Fibroblast of villous mesenchyme (primary cell): ENCODE measurements at regions not wholly inside any gene's neighbourhood (a gene's known extent, or its start where the extent isn't known, plus 50 kb on each side); places are given as distances from the start of the nearest gene placed in this dataset.

Experiments
- DNase-seq: peaks from one replicate; pipeline ENCODE4 v3.0.0-alpha.2; 2010; ENCODE audit warnings: low read depth
- H3K4me3 ChIP-seq: 2 replicates; pipeline ENCODE4 v1.5.1; 2011; ENCODE audit warnings: low read depth, mild to moderate bottlenecking, low read length
- CTCF ChIP-seq: IDR thresholded peaks from 2 replicates; pipeline ENCODE4 v1.5.1; 2012; ENCODE audit warnings: low read depth, mild to moderate bottlenecking, low read length; ENCODE audit not compliant: insufficient read depth

DNA sequence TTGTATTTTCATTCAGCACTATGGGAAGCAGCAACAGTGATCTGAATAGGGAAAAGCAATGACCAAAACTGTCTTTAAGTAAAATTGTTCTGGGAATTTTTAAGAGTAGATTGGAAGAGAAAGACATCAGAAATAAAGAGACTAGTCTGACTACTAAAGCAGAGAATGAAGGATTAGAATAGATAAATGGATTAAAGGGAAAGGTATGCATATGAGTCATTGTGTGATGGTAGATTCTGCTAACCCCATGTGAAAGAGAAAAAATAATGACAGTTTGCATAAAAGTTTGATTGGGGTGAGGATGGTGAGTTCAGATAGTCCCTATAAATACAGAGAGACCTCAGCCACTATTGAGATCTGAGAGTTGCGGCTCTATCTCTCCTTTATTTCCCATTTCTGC lies 139.6 kb upstream of the DCC start:
- DNase-seq: no peak
- H3K4me3 ChIP-seq: no peak overlapping the region
- TF ChIP-seq CTCF: no peak

GRCh38 chr18:52200921-52201663 lies 138.9 kb upstream of the DCC start:
- no peak for TF ChIP-seq CTCF
- H3K4me3 ChIP-seq: no peak overlapping the region
- no peak for DNase-seq

DNA sequence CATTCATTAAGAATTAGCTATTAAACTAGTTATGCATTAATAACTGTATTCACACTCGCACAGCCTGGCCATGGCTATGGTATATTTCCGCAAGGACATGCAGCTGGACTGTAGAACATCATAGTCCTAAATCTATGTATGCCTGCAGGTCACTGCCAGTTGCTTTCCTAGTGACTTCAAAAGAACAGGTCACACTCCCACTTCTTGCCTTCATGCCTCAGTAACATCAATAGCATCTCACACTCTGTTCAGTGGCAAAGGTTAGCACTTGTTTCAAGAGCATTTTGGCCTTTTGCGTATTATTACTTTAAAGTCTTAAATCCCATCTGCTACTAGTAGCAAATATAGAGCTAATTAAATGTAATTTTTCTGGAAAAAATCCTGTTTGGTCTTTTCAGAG lies 131.4 kb upstream of the DCC start:
- no peak for DNase-seq
- TF ChIP-seq CTCF: no peak
- no peak overlapping the region for H3K4me3 ChIP-seq

- no peak for TF ChIP-seq CTCF
- DNase-seq: no peak
Measured at GRCh38 chr18:52216109-52216508, 123.9 kb upstream of the DCC start.

GRCh38 chr18:52216666-52217065 lies 123.3 kb upstream of the DCC start:
- DNase-seq: no peak
- no peak overlapping the region for H3K4me3 ChIP-seq
- TF ChIP-seq CTCF: no peak

More at GRCh38 chr18:52216109-52216508, 123.9 kb upstream of the DCC start:
- H3K4me3 ChIP-seq: no peak overlapping the region

DNA sequence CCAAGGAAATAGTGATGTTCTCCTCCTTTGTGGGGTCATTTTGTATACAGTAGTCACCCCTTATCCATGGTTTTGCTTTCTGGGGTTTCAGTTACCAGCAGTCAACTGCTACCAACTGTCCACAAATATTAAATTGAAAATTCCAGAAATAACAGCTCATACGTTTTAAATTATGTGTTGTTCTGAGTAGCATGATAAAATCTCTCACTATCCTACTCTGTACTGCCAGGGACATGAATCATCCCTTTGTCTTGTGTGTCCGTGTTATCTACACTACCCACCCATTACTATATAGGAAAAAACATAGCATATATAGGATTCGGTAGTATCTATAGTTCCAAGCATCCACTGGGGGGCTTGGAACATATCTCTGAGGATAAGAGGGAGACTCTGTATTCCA lies 120.9 kb upstream of the DCC start:
- no peak overlapping the region for H3K4me3 ChIP-seq
- TF ChIP-seq CTCF: no peak
- DNase-seq: no peak

DNA sequence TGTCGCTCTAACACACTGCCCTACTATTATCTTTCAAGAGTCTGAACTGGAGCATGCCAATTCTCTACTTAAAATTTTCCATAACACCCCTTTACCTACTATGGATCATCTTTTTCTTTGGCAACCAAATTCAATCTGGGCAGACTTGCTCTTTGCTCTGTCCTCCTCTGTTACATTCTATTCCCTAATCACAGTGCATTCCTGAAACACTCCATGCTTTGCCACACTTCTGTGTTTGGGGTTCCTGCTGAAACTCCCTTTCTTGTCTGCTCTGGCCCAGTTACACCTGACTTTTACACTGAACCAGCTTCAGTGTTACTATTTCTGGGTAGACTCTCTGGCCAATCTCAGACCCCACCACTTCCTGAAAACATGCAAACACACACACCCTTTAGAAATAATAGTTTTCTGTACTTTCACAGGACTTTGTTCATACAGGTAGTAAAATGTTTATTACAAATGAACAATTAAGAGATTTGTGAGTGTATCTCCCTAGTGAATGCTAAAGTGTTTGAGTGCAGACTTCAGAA lies 119.9 kb upstream of the DCC start:
- DNase-seq: no peak
- H3K4me3 ChIP-seq: no peak overlapping the region
- TF ChIP-seq CTCF: no peak
